Suppressor macrophage treated with lipopolysaccharide for 1 hour (primary cell): ENCODE measurements at regions not wholly inside any gene's neighbourhood (a gene's known extent, or its start where the extent isn't known, plus 50 kb on each side); places are given as distances from the start of the nearest gene placed in this dataset.
"Not testable (repeated sequence)": the region's sequence is repeated elsewhere in the genome, so short reads cannot be mapped to it uniquely, and the experiment has no call there.

Experiments
- DNase-seq, 3 donors: peaks; one replicate each; pipeline ENCODE4 v3.0.0-alpha.2; 2020 to 2022

DNA sequence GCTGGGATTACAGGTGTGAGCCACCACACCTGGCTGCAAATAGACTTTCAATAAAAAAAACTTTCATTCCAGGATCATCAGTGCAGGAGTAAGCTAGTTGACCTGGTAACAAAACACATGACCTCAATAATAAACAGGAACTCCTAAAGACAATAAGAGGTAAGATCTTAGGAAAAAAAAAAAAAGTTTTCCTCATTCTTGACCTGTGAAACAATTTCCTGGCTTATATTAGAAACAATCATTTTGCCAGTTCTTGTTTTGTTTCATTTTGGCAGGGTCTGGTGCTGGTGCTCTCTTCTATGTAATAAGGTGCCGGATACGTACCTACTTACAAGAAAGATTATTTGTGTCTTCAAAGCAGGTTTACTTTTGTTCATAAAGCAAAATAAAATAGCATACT lies 90.6 kb upstream of the AMN1 start:
- DNase-seq, result no peak

DNA sequence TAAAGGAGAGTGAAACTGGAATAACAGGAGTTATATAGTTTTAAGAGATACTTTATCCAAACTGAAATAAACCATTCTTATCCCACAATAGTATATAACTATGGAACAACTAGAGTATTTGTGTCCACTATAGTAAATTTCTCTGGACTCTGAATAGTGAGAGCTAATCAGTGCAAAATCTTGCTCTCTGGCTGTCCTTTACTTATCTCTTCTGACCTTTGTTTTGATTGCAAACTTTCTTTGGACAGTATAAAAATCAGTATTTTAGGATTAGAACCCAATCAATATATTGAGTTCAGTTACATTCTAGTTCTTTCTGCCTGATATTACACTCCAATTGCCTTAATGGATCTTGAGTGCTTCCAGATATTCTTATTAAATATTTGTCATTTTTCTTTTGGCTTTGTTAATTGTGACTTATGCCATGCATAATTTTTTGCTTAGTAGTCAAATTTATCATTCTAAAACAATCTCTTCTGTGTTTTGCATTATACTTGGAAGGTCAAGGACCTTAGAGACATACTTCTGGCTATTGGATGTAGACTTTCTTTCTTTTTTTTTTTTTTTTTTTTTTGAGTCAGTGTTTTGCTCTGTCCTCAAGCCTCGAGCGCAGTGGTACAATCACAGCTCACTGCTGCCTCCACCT lies 89.9 kb upstream of the AMN1 start:
- no peak for DNase-seq

DNA sequence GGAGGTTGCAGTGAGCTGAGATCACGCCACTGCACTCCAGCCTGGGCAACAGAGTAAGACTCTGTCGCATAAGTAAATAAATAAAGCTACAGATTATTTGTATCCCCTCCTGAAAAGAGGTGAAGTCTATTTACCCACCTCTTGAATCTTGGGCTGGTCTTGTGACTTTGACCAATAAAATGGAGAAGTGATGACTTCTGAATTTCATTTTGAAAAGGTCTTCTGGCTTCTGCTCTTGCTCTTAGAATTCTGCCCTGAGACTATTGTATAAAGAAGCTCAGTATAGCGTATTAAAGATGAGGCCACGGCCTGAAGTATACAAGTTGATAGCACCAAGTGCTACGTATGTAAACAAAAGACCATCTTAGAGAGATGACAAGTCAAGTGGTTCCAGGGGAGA lies 88.3 kb upstream of the AMN1 start:
- peak in 2 of 3 donors; percentile 4 to 26 for DNase-seq

DNA sequence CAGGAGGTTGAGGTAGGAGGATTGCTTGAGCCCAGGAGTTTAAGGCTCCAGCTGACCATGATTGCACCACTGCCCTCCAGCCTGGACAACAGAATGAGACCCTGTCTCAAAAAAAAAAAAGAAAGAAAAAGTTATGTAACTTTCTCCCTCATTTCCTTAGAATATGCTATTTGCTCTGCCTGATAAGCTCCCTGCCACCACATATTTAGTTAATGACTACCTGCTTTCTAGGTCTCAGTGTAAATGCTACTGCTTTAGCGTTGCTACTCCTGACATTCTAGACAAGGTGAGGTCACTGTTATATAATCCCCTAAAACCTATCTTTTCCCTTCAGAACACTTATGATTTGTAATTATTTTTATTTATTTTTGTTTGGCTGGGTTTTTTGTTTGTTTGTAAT lies 86.3 kb upstream of the AMN1 start:
- no peak for DNase-seq

DNA sequence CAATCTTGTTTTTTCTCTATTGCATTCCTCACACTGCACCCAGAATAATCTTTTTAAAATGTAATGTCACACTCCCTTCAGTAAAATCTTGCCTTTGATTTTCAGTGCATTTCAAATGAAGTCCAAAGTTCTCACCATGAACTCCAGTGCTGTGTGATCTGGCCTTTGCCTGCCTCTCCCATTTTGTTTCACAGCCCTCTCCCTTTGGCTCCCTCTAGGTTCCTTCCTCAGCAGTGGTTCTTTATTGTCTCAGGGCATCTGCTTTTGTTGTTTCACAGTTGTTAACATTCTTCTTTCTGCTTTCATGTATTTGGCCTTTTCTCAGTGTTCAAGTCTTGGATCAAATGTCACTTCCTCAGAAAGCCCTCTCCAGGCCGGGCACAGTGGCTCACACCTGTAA lies 84.5 kb upstream of the AMN1 start:
- DNase-seq, result no peak

DNA sequence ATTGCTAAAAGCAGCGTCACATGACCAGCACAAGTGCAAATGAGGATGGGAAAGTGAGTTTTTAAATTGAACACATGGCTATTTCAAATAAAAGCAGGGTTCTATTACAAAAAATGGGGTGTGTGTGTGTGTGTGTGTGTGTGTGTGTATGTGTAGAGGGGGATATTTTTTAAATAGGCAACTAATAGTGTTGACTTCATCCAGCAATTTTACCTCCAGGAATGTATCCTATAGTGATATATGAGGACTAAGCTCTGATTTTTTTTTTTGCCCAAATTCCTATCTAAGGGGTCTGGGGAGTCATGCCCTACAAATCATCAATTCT lies 78.9 kb upstream of the AMN1 start:
- no peak for DNase-seq

DNA sequence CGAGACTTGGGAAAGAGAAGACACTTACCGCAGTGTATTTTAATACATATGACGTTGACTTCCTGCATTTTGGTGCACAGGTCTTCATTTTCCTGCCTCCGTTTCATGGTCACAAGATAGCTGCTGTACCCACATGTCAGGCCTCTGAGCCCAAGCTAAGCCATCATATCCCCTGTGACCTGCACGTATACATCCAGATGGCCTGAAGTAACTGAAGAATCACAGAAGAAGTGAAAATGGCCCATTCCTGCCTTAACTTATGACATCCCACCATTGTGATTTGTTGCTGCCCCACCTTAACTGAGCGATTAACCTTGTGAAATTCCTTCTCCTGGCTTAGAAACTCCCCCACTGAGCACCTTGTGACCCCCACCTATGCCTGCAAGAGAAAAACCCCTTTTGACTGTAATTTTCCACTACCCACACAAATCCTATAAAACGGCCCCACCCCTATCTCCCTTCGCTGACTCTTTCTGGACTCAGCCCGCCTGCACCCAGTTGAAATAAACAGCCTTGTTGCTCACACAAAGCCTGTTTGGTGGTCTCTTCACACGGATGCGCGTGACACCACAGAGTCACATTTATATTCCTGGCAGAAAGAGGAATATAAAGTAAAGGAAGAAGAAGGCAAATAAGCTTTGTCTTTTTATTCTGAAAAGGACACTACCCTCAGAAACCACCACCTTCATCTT lies 78.4 kb upstream of the AMN1 start:
- not testable (repeated sequence) for DNase-seq

DNA sequence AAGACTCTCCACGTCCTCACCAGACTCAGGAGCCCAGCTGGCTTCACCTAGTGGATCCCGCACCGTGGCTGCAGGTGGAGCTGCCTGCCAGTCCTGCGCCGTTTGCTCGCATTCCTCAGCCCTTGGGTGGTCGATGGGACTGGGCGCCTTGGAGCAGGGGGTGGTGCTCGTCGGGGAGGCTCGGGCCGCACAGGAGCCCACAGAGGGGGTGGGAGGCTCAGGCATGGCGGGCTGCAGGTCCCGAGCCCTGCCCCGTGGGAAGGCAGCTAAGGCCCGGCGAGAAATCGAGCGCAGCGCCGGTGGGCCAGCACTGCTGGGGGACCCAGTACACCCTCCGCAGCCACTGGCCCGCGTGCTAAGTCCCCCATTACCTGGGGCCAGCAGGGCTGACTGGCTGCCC lies 76.9 kb upstream of the AMN1 start:
- not testable (repeated sequence) for DNase-seq

DNA sequence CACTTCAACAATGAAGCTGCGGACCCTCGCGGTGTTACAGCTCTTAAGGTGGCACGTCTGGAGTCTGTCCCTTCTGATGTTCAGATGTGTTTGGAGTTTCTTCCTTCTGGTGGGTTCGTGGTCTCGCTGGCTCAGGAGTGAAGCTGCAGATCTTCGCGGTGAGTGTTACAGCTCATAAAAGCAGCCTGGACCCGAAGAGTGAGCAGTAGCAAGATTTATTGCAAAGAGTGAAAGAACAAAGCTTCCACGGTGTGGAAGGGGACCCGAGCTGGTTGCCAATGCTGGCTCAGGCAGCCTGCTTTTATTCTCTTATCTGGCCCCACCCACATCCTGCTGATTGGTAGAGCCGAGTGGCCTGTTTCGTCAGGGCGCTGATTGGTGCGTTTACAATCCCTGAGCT lies 75.9 kb upstream of the AMN1 start:
- not testable (repeated sequence) for DNase-seq

DNA sequence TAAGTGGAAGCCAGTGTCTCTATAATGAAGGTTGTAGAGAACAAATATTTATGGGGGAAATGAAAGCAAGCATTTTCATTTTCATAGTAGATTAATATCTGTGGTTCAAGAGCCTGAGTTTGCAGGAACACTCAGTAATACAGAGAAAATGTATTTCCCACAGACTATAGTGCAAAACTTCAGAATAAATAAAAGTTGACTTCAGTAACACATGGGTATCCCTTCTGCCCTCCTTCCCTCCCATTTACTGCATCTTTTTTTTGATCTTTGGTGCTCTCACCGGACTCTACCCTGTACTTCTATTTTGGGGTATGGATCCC lies 75.3 kb upstream of the AMN1 start:
- no peak for DNase-seq

DNA sequence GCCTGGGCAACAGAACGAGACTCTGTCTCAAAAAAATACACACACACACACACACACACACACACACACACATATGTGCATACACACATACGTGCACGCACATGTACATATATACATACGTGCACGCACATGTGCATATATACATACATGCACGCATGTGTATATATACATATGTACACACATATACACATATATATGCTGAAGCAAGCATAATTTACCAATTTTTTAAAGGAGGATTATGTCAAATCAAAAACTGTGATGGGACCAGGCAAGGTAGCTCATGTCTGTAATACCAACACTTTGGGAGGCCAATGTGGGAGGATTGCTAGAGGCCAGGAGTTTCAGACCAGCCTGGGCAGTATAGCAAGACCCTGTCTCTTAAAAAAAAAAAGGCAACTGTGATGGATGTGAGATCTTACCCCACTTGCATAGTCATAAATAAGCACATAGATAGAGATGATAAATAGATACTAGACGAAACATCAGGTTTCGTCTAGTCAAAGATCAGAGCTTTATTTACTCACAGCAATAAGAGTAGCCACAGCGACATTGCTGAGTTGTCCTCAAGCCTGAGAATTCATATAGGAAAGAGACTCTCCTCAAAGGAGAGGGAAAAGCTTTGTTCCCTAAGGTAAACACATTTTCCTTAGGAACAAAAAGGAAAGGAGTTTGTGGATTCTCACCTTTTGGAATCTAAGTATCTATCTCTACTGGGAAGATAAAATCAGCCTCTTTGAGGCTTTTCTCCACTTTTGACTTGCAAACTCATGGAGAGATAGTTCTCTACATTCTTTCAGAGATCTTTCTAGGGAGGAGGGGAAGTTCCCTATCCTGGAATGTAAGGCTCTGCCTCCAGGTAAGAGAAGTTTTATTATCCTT lies 74.7 kb upstream of the AMN1 start:
- no peak for DNase-seq

DNA sequence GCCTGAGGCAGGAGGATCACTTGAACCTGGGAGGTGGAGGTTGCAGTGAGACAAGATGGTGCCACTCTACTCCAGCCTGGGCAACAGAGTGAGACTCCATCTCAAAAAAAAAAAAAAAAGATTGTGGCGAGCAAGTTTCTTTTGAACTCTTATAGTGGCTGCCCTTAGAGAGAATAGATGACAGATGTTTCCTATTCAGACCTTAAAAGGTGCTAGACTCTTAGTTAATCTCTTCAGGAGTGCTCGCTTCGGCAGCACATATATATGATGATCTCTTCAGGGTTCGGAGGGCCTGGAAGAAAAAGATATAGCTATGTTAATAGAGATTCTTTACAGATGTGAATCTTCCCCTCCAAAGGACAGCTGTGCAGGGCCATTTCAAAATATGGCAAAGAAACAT lies 73.1 kb upstream of the AMN1 start:
- no peak for DNase-seq

DNA sequence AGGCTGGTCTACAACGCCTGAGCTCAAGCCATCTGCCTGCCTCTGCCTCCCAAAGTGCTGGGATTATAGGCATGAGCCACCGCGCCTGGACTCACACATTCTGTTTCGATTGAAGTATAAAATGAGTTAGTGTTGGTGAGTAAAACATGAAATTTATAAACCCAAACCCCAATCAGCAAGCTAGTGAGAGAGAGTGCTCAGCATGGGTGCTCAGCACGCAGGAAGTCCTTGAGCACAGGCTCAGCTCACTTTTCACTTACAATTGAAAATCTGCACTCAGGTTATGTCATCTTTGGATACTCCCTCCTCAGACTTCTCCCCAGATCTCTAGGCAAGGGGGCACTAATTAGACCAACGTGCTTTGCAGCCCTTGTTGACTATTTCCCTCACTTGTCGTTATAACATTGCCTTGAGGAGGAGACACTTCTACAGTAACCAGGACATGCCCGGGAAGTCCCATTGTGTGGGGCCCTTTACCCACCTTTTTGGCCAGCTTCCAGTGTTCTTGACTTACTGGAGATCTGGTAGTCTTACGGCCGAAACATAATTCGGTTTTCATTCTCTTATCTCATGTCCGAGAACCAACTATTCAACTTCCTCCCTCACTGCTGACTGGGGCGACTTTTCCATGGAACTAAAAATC lies 68.5 kb upstream of the AMN1 start:
- DNase-seq, result no peak

DNA sequence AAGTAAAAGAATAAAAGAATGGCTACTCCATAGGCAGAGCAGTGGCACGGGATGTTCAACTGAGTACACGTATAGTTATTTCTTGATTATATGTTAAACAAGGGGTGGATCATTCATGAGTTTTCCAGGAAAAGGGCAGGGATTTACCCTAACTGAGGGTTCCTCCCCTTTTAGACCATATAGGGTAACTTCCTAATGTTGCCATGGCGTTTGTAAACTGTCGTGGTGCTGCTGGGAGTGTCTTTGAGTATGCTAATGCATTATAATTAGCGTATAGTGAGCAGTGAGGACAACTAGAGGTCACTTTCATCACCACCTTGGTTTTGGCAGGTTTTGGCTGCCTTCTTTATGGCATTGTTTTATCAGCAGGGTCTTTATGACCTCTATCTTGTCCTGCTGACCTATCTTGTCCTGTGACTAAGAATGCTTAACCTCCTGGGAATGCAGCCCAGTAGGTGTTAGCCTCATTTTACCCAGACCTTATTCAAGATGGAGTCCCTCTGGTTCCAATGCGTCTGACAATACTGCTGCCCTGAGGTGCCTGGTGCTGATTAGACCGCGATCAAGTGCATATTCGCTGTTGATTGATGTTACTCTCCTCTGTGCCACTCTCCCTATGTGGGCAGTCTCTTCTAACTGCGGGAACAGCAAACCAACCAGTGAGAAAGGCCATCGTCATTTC lies 67.6 kb upstream of the AMN1 start:
- no peak for DNase-seq

DNA sequence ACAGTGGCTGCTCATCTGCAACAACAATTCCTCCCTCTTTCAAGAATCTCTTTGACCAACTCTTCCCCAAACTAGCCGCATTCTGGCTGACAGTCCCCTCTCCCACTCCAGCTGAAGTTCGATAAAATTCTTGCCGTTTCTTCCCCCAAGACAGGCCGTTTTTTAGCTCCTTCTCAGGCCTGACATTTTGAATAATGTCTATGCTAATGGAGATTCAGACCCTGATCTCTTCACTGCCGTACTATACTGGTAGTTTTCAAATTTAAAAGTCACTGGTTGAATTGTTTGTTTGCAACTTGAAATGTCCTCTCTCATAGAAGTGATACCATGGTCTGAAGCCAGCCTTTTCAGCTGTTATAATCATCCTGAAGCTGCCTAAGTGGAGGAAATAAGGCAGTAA lies 65.9 kb upstream of the AMN1 start:
- no peak for DNase-seq

DNA sequence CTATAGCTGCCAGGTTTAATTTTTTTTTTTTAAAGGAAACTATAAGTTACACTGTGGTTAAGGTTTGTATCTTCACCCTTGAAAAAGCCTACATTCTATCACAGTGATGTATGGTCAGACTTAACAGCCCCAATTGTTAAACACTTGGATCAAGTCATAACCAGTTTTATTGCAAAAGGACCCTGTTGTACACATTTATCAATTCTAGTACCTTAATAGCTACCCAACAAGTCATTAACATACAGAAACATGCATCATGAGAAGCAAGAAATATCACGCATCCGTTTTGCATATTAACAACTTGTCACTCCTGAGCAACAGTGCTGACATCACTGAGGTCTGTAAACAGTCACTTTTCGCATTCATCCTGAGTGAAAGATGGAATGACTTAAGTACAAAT lies 62.4 kb upstream of the AMN1 start:
- not testable (repeated sequence) for DNase-seq

DNA sequence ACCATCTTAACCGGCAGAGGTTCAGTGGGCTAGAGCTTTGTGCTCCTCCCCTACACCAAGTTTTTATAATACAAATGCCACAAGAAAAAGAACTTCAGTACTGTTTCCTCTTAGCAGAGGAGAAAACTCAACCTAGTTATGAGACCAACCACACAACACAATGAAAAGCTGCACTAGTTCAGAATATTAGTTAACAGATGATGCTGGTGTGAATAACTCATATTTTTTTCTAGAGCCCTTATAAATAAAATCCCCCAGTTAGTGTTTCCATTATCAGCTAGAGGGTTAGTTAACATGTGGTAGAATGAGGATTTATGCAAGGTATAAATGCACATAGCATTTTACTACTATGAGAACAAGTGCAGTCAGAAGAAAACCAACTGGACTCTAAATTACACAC lies 61.9 kb upstream of the AMN1 start:
- DNase-seq, result no peak

DNA sequence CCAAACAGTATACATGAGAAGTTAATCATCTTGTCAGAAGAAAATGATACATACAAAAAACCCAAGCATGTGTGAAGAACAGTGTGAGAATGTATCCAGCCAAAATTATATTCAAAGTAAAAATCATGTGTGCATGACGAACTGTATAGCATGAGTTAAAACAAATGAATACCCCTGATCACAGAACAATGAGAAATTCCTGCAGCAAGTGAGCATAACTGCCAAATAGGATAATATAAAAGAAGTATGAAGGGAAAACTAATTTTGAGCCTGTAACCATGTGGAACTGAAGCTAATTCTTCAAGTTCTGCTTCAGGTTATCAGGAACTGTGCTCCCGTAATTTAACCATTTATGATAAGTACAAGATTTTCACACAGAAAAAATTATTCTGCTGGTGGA lies 56.5 kb upstream of the AMN1 start:
- no peak for DNase-seq

DNA sequence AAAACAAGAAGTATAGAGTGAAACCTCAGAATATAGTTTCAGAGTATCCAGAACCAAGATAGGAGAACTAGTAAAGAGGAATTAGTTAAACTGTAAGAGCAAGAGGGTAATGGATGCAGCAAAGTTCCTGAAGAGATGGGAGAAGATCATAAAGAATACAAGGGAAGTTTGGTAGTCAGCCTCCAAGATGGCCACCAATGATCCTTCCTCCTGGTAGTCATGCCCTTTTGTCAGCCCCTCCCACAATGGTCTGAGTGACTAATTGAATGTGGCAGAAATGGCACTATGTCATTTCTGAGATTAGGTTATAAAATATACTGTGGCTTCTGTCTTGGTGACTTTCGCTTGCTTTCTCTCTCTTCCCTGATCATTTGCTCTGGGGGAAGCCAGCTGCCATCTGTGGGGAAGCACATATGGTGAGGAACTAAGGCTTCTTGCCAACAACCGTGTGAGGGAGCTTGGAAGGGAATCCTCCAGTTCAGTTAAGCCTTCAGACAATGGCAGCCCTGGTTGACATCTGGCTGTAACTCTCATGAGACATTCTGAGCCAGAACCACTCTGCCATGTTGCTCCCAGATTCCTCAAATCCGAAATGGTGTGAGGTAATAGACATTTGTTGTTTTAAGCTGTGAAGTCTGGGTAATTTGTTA lies 55.3 kb upstream of the AMN1 start:
- DNase-seq, result peak; percentile 25 to 57 (median 35)

DNA sequence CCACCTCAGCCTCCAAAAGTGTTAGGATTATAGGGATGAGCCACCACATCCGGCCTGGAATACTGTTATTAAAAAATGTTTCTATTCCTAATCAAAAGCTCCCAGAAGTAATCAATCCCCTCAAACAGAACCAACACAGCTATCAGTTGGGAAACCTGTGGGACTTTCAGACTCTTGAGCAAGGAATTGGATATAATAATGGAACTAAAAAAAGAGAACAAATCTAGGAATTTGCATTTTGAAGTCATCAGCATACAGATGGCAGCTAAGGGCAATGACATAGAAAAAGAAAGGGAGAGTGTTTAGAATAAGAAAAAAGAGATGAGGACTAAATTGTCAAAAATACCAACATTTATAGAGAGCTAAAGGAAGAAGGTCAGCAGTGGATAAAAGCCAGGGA lies 54.7 kb upstream of the AMN1 start:
- peak in 2 of 3 donors; percentile 37 to 59 for DNase-seq

DNA sequence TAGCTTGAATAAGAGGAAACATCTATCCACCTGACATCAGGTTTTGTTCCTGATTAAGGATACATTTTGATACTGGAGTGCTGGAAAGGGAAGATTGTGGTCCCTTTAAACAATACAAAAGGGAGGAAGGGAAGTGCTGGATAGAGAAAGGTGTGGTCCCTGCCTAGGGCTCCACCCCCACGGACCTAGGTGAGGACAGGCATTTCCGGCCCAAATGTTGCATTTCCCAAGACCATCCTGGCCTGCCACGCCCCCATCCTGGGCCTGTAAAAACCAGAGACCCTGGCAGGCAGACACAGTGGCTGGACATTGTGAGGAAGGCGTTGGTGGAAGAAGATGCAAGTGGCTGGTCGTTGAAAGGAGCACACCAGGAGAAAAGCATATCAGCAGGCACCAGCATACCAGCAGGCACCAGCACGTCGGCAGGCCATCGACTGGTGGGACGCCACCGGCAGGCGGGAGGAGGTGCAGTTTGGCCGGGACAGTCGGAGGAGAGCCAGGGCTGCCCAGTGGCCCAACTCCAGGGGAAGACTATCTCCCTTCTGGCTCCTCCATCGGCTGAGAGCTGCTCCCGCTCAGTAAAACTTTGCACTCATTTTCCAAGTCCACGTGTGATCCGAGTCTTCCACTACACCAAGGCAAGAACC lies 53.2 kb upstream of the AMN1 start:
- no peak for DNase-seq

DNA sequence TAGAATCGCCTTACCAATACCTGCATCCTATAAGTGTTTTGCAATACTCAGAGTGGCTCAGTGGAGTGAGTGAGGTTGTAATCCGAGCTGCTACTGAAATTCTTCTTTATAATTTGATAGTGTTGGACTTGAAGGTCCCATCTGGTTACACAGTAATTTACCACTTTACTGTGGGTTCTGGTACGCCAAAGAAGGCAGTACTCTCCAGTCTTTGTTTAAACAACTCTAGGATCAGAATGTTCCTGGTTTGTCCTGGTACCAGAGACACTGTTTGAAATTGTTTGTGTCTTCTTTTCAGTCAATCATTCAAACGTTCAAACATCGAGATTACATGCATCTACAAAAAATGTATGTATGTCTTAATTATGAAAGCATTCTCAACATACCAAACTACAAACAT lies 51.3 kb upstream of the AMN1 start:
- no peak for DNase-seq
